Tibial nerve (tissue), 3 donors: ENCODE measurements at regions not wholly inside any gene's neighbourhood (a gene's known extent, or its start where the extent isn't known, plus 50 kb on each side); places are given as distances from the start of the nearest gene placed in this dataset.

ENCODE experiments used
- POLR2A ChIP-seq, 2 donors: fragments of 450-650 bp; IDR thresholded peaks; one replicate each; pipeline ENCODE4 v1.6.1; 2017; ENCODE audit warnings: antibody characterized with exemption in 2 of 2, mild to moderate bottlenecking in 2 of 2, moderate library complexity in 2 of 2
- TF ChIP-seq, protein P1 (sequence below), 5 experiments: fragments of 200-600 bp in 3 of 5; fragments of 450-650 bp in 2 of 5; sonication (generic) in 3 of 5; IDR thresholded peaks; one replicate each; pipeline ENCODE4 v1.5.1; 2016 to 2019; ENCODE audit warnings: antibody characterized with exemption in 5 of 5, mild to moderate bottlenecking in 3 of 5, moderate library complexity in 2 of 5

DNA sequence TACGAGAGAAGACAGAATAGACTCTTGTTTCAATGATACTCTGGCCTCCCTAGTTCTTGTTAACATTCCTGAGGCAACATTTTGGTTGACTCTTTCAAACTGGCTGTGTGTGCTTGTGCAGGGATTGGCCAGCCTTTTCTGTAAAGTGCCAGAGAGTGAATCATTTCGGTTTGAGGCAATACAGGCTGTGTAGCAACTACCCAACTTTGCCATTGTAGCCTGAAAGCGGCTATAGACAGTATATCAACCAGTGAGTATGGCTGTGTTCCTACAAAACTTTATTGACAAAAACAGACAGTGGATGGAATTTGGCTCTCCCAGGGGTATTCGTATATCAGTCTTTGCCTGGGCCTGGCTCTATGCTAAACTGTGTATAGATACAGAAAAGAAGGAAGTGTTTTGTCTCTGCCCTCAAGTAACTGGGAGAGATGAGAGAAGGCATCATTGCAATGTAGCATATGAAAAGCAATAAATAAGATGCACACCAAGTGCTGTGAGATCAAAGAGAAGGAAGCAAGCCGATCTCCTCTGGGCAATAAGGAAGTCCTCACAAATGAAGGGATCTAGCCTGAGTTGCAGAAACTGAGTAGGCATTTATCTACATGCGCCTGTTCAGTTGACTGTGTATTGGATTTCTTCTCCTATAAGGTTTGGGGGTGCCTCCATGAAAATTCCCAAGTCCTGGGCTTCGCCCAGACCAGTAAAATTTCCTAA, 568.0 kb upstream of the KLF4 start:
- TF ChIP-seq, protein P1, sequence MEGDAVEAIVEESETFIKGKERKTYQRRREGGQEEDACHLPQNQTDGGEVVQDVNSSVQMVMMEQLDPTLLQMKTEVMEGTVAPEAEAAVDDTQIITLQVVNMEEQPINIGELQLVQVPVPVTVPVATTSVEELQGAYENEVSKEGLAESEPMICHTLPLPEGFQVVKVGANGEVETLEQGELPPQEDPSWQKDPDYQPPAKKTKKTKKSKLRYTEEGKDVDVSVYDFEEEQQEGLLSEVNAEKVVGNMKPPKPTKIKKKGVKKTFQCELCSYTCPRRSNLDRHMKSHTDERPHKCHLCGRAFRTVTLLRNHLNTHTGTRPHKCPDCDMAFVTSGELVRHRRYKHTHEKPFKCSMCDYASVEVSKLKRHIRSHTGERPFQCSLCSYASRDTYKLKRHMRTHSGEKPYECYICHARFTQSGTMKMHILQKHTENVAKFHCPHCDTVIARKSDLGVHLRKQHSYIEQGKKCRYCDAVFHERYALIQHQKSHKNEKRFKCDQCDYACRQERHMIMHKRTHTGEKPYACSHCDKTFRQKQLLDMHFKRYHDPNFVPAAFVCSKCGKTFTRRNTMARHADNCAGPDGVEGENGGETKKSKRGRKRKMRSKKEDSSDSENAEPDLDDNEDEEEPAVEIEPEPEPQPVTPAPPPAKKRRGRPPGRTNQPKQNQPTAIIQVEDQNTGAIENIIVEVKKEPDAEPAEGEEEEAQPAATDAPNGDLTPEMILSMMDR (IDR thresholded peaks at IDR 0.05), result no peak
- TF ChIP-seq POLR2A (IDR thresholded peaks at IDR 0.05), result no peak
